OCI-LY3 (cell line): ENCODE measurements at regions not wholly inside any gene's neighbourhood (a gene's known extent, or its start where the extent isn't known, plus 50 kb on each side); places are given as distances from the start of the nearest gene placed in this dataset.

Source experiments
- H2AFZ ChIP-seq: fragments of 200-600, 300-600 bp; shearing (Covaris generic); 2 replicates; pipeline ENCODE4 v1.6.0; 2014; ENCODE audit warnings: antibody characterized with exemption, low read depth, low read length
- H3K27ac ChIP-seq: fragments of 200-600, 300-600 bp; sonication (generic); 2 replicates; pipeline ENCODE4 v1.5.1; 2014; ENCODE audit warnings: mild to moderate bottlenecking, low read length, moderate library complexity, mixed read lengths
- H3K27me3 ChIP-seq: fragments of 200-600, 300-600 bp; sonication (generic); 2 replicates; pipeline ENCODE4 v1.6.1; 2014; ENCODE audit warnings: low read depth, low read length, mixed read lengths
- H3K36me3 ChIP-seq: fragments of 200-600, 300-600 bp; sonication (generic); replicated peaks from 2 replicates; pipeline ENCODE3; 2014; ENCODE audit warnings: low read depth, low read length, mixed read lengths
- H3K4me1 ChIP-seq: fragments of 300-600, 200-600 bp; sonication (generic); 2 replicates; pipeline ENCODE4 v1.6.1; 2014; ENCODE audit warnings: low read length, mixed read lengths
- H3K4me2 ChIP-seq: fragments of 200-600, 300-600 bp; sonication (generic); 2 replicates; pipeline ENCODE4 v1.6.1; 2014; ENCODE audit warnings: low read length, mixed read lengths
- H3K4me3 ChIP-seq: fragments of 300-600, 200-600 bp; sonication (generic); 2 replicates; pipeline ENCODE4 v1.5.1; 2014; ENCODE audit warnings: antibody characterized with exemption, mild to moderate bottlenecking, low read length, moderate library complexity
- H3K79me2 ChIP-seq: fragments of 300-600, 200-600 bp; shearing (Covaris generic); 2 replicates; pipeline ENCODE4 v1.6.1; 2014; ENCODE audit warnings: mild to moderate bottlenecking, low read length, mixed read lengths
- H3K9ac ChIP-seq: fragments of 300-600, 200-600 bp; shearing (Covaris generic); 2 replicates; pipeline ENCODE4 v1.6.0; 2014; ENCODE audit warnings: mild to moderate bottlenecking, low read length, moderate library complexity
- H3K9me3 ChIP-seq: fragments of 200-600, 300-600 bp; shearing (Covaris generic); 2 replicates; pipeline ENCODE4 v1.6.1; 2014; ENCODE audit warnings: low read length, mixed read lengths; ENCODE audit not compliant: insufficient read depth
- H4K20me1 ChIP-seq: fragments of 200-600, 300-600 bp; sonication (generic); 2 replicates; pipeline ENCODE4 v1.6.1; 2016; ENCODE audit warnings: low read length, mixed read lengths; ENCODE audit not compliant: insufficient read depth
- EZH2phosphoT487 ChIP-seq: fragments of 200-600 bp; shearing (Covaris generic); IDR thresholded peaks from 2 replicates; pipeline ENCODE4 v1.6.1; 2018; ENCODE audit warnings: antibody characterized with exemption, mixed run types, low read depth
- TF ChIP-seq, protein P1 (sequence below): fragments of 200-600, 300-600 bp; sonication (generic); IDR thresholded peaks from 2 replicates; pipeline ENCODE4 v1.5.1; 2014; ENCODE audit warnings: antibody characterized with exemption, low read length, low read depth

- H3K36me3 ChIP-seq = no peaks in the 10 kb centered on the region
- H3K27me3 ChIP-seq = no peaks in the 10 kb centered on the region
Observed at GRCh38 chr12:67386869-67387565, 117.9 kb downstream of the CAND1 start.

DNA sequence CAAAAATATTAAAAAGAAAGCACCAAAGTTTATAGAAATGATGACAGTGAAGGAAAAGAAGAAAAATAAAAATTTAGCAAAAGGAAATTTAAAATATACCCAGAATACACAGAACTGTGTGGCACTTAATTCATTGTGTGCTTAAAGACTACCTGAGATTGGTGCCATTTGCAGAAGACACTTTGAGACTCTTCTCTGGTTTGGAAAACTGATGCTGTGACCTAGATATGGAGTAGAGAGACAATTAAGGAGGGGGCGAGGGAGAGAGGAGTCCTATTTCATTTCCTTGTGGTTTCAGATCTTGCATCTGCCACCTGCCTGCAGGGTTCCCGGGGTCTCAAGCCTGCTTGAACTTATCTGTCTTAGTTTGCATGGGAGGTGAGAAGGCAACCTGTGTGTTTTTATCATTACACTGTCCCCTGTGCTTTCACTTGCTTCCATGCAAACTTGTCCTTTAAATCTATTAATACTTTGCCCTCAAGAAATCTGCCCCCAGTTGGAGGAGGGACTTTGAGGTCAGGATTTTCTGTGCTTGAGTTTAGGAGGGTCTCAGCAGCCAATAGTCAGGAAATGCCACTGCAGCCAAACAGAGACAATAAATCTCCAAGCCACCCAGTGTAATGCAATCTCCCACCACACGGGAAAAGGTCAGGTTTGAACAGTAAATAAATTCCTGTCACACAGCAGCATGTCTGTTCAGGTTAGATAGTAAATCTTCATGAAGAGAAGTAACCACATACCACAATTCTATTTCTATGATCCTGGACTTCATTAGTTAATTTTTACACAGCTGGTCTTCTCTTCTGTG is 119.4 kb downstream of the CAND1 start:
- H3K4me2 ChIP-seq = no peak overlapping the region
- H4K20me1 ChIP-seq = no peaks in the 10 kb centered on the region
- H3K27ac ChIP-seq = no peak overlapping the region
- H3K27me3 ChIP-seq = no peaks in the 10 kb centered on the region
- TF ChIP-seq, protein P1, sequence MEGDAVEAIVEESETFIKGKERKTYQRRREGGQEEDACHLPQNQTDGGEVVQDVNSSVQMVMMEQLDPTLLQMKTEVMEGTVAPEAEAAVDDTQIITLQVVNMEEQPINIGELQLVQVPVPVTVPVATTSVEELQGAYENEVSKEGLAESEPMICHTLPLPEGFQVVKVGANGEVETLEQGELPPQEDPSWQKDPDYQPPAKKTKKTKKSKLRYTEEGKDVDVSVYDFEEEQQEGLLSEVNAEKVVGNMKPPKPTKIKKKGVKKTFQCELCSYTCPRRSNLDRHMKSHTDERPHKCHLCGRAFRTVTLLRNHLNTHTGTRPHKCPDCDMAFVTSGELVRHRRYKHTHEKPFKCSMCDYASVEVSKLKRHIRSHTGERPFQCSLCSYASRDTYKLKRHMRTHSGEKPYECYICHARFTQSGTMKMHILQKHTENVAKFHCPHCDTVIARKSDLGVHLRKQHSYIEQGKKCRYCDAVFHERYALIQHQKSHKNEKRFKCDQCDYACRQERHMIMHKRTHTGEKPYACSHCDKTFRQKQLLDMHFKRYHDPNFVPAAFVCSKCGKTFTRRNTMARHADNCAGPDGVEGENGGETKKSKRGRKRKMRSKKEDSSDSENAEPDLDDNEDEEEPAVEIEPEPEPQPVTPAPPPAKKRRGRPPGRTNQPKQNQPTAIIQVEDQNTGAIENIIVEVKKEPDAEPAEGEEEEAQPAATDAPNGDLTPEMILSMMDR = 0 out of 2 replicates have a peak, but pooled peaks have one; percentile 13
- no peak for TF ChIP-seq EZH2phosphoT487
- no peaks in the 10 kb centered on the region for H3K79me2 ChIP-seq
- no peak overlapping the region for H2AFZ ChIP-seq
- H3K9ac ChIP-seq = no peak overlapping the region
- H3K4me3 ChIP-seq = no peak overlapping the region
- H3K9me3 ChIP-seq = no peaks in the 10 kb centered on the region
- peaks cover 21% of the 10 kb centered on the region for H3K4me1 ChIP-seq
- H3K36me3 ChIP-seq = no peaks in the 10 kb centered on the region

More at GRCh38 chr12:67386869-67387565, 117.9 kb downstream of the CAND1 start:
- peaks cover 21% of the 10 kb centered on the region for H3K4me1 ChIP-seq
- no peak overlapping the region for H3K4me2 ChIP-seq
- H2AFZ ChIP-seq = no peak overlapping the region
- no peak overlapping the region for H3K27ac ChIP-seq
- H4K20me1 ChIP-seq = no peaks in the 10 kb centered on the region
- H3K9me3 ChIP-seq = no peaks in the 10 kb centered on the region
- no peak overlapping the region for H3K9ac ChIP-seq
- H3K4me3 ChIP-seq = no peak overlapping the region
- no peaks in the 10 kb centered on the region for H3K79me2 ChIP-seq
- TF ChIP-seq, protein P1 = no peak
- TF ChIP-seq EZH2phosphoT487 = no peak

DNA sequence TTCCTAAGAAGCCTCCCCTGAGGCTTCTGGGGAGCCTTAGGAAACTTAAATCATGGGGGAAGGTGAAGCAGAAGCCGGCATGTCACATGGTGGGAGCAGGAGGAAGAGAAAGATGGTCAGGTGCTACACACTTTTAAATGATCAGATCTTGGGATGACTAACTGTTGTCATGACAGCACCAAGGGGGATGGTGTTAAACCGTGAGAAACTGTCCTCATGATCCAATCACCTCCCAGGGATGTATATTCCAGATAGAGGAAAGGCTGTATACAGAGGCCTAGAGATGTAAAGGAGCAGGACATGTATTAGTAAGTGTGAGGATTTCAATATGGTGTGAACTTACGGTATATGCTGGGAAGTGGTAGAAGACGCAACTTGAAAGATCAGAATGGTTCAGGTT is 121.1 kb downstream of the CAND1 start:
- H3K4me3 ChIP-seq = no peak overlapping the region
- H4K20me1 ChIP-seq = no peaks in the 10 kb centered on the region
- peak overlapping the region; percentile 63 for H3K4me2 ChIP-seq
- no peaks in the 10 kb centered on the region for H3K9me3 ChIP-seq
- H3K79me2 ChIP-seq = no peaks in the 10 kb centered on the region
- no peak overlapping the region for H3K9ac ChIP-seq
- TF ChIP-seq, protein P1 = no peak
- no peak for TF ChIP-seq EZH2phosphoT487
- H2AFZ ChIP-seq = no peak overlapping the region; the same call in 1 of the 2 replicates
- H3K27ac ChIP-seq = no peak overlapping the region
- no peaks in the 10 kb centered on the region for H3K36me3 ChIP-seq
- H3K4me1 ChIP-seq = peaks cover 21% of the 10 kb centered on the region
- no peaks in the 10 kb centered on the region for H3K27me3 ChIP-seq

GRCh38 chr12:67391034-67391433 is 121.9 kb downstream of the CAND1 start:
- Histone ChIP-seq H3K27me3 (no peaks in the 10 kb centered on the region), H3K9me3 (no peaks in the 10 kb centered on the region), H3K36me3 (no peaks in the 10 kb centered on the region), H3K79me2 (no peaks in the 10 kb centered on the region), H4K20me1 (no peaks in the 10 kb centered on the region), H3K9ac (no peak overlapping the region), H3K27ac (no peak overlapping the region), H3K4me3 (no peak overlapping the region), H2AFZ (no peak overlapping the region), H3K4me1 (peaks cover 21% of the 10 kb centered on the region), H3K4me2 (no peak overlapping the region)
- TF ChIP-seq EZH2phosphoT487 = no peak
- TF ChIP-seq, protein P1 = no peak
